ENCODE measurements at regions not wholly inside any gene's neighbourhood (a gene's known extent, or its start where the extent isn't known, plus 50 kb on each side); places are given as distances from the start of the nearest gene placed in this dataset.
"Not testable (repeated sequence)": the region's sequence is repeated elsewhere in the genome, so short reads cannot be mapped to it uniquely, and the experiment has no call there.

- Histone ChIP-seq H3K4me1 (ENCODE audit: control insufficient read depth, insufficient read depth, low read length) (no peaks in the 10 kb centered on the region), H3K4me3 (ENCODE audit: low read length) (no peak overlapping the region), H3K27me3 (replicated peaks; ENCODE audit: control insufficient read depth, insufficient read depth, low read length) (no peaks in the 10 kb centered on the region), H3K9me3 (ENCODE audit: control insufficient read depth, low read length) (no peaks in the 10 kb centered on the region), H3K36me3 (ENCODE audit: control insufficient read depth, insufficient read depth, low read length, severe bottlenecking) (no peaks in the 10 kb centered on the region), H3K9ac (ENCODE audit: low read length) (no peak overlapping the region)
- no peak for DNase-seq (ENCODE audit: low read depth)
These were observed 507.6 kb upstream of the ROBO2 start for GRCh38 chr3:76532158-76532822.

- not testable (repeated sequence) for H3K27me3 ChIP-seq (replicated peaks; ENCODE audit: control insufficient read depth, insufficient read depth, low read length); H3K9me3 ChIP-seq (ENCODE audit: control insufficient read depth, low read length); H3K4me3 ChIP-seq (ENCODE audit: low read length); H3K36me3 ChIP-seq (ENCODE audit: control insufficient read depth, insufficient read depth, low read length, severe bottlenecking); DNase-seq (ENCODE audit: low read depth); H3K9ac ChIP-seq (ENCODE audit: low read length); H3K4me1 ChIP-seq (ENCODE audit: control insufficient read depth, insufficient read depth, low read length)
These were observed 506.2 kb upstream of the ROBO2 start for GRCh38 chr3:76533710-76534109.

GRCh38 chr3:76537857-76538256 lies 502.0 kb upstream of the ROBO2 start:
- H3K4me3 ChIP-seq (ENCODE audit: low read length); H3K9me3 ChIP-seq (ENCODE audit: control insufficient read depth, low read length); DNase-seq (ENCODE audit: low read depth); H3K4me1 ChIP-seq (ENCODE audit: control insufficient read depth, insufficient read depth, low read length); H3K9ac ChIP-seq (ENCODE audit: low read length); H3K36me3 ChIP-seq (ENCODE audit: control insufficient read depth, insufficient read depth, low read length, severe bottlenecking); H3K27me3 ChIP-seq (replicated peaks; ENCODE audit: control insufficient read depth, insufficient read depth, low read length): not testable (repeated sequence)

GRCh38 chr3:76547674-76548073 lies 492.2 kb upstream of the ROBO2 start:
- H3K9ac ChIP-seq (ENCODE audit: low read length), result no peak overlapping the region
- peaks cover 3% of the 10 kb centered on the region for H3K4me1 ChIP-seq (ENCODE audit: control insufficient read depth, insufficient read depth, low read length)
- no peaks in the 10 kb centered on the region for H3K36me3 ChIP-seq (ENCODE audit: control insufficient read depth, insufficient read depth, low read length, severe bottlenecking)
- no peak for DNase-seq (ENCODE audit: low read depth)
- no peaks in the 10 kb centered on the region for H3K9me3 ChIP-seq (ENCODE audit: control insufficient read depth, low read length)
- no peak overlapping the region for H3K4me3 ChIP-seq (ENCODE audit: low read length)
- H3K27me3 ChIP-seq (replicated peaks; ENCODE audit: control insufficient read depth, insufficient read depth, low read length), result no peaks in the 10 kb centered on the region

- Histone ChIP-seq H3K4me1 (ENCODE audit: control insufficient read depth, insufficient read depth, low read length) (peaks cover 13% of the 10 kb centered on the region), H3K9me3 (ENCODE audit: control insufficient read depth, low read length) (no peaks in the 10 kb centered on the region), H3K4me3 (ENCODE audit: low read length) (no peak overlapping the region), H3K9ac (ENCODE audit: low read length) (no peak overlapping the region), H3K36me3 (ENCODE audit: control insufficient read depth, insufficient read depth, low read length, severe bottlenecking) (no peaks in the 10 kb centered on the region), H3K27me3 (replicated peaks; ENCODE audit: control insufficient read depth, insufficient read depth, low read length) (no peaks in the 10 kb centered on the region)
- DNase-seq (ENCODE audit: low read depth), result no peak
These were observed 489.2 kb upstream of the ROBO2 start for GRCh38 chr3:76550522-76551201.

- H3K27me3 ChIP-seq (replicated peaks; ENCODE audit: control insufficient read depth, insufficient read depth, low read length), result no peaks in the 10 kb centered on the region
- H3K9ac ChIP-seq (ENCODE audit: low read length), result no peak overlapping the region
- no peak for DNase-seq (ENCODE audit: low read depth)
- H3K36me3 ChIP-seq (ENCODE audit: control insufficient read depth, insufficient read depth, low read length, severe bottlenecking), result no peaks in the 10 kb centered on the region
- H3K9me3 ChIP-seq (ENCODE audit: control insufficient read depth, low read length), result no peaks in the 10 kb centered on the region
- H3K4me3 ChIP-seq (ENCODE audit: low read length), result no peak overlapping the region
- peaks cover 13% of the 10 kb centered on the region for H3K4me1 ChIP-seq (ENCODE audit: control insufficient read depth, insufficient read depth, low read length)
These were observed 488.2 kb upstream of the ROBO2 start for GRCh38 chr3:76551739-76552138.

GRCh38 chr3:76552653-76553052 lies 487.2 kb upstream of the ROBO2 start:
- Histone ChIP-seq H3K36me3 (ENCODE audit: control insufficient read depth, insufficient read depth, low read length, severe bottlenecking) (no peaks in the 10 kb centered on the region), H3K9ac (ENCODE audit: low read length) (no peak overlapping the region), H3K4me3 (ENCODE audit: low read length) (no peak overlapping the region), H3K27me3 (replicated peaks; ENCODE audit: control insufficient read depth, insufficient read depth, low read length) (no peaks in the 10 kb centered on the region), H3K9me3 (ENCODE audit: control insufficient read depth, low read length) (no peaks in the 10 kb centered on the region), H3K4me1 (ENCODE audit: control insufficient read depth, insufficient read depth, low read length) (peaks cover 13% of the 10 kb centered on the region)
- peak; percentile 29 for DNase-seq (ENCODE audit: low read depth)

- H3K27me3 ChIP-seq (replicated peaks; ENCODE audit: control insufficient read depth, insufficient read depth, low read length), result no peaks in the 10 kb centered on the region
- no peaks in the 10 kb centered on the region for H3K9me3 ChIP-seq (ENCODE audit: control insufficient read depth, low read length)
- H3K9ac ChIP-seq (ENCODE audit: low read length), result no peak overlapping the region
- DNase-seq (ENCODE audit: low read depth), result peak; percentile 93
- peaks cover 13% of the 10 kb centered on the region for H3K4me1 ChIP-seq (ENCODE audit: control insufficient read depth, insufficient read depth, low read length)
- no peak overlapping the region for H3K4me3 ChIP-seq (ENCODE audit: low read length)
- no peaks in the 10 kb centered on the region for H3K36me3 ChIP-seq (ENCODE audit: control insufficient read depth, insufficient read depth, low read length, severe bottlenecking)
These were observed 485.2 kb upstream of the ROBO2 start for GRCh38 chr3:76554707-76555106.

GRCh38 chr3:76561494-76562236 lies 478.2 kb upstream of the ROBO2 start:
- Histone ChIP-seq H3K4me1 (ENCODE audit: control insufficient read depth, insufficient read depth, low read length) (no peaks in the 10 kb centered on the region), H3K27me3 (replicated peaks; ENCODE audit: control insufficient read depth, insufficient read depth, low read length) (no peaks in the 10 kb centered on the region)
- peak; percentile 22 for DNase-seq (ENCODE audit: low read depth)

GRCh38 chr3:76565496-76566210 lies 474.2 kb upstream of the ROBO2 start:
- no peaks in the 10 kb centered on the region for H3K9me3 ChIP-seq (ENCODE audit: control insufficient read depth, low read length)
- H3K4me1 ChIP-seq (ENCODE audit: control insufficient read depth, insufficient read depth, low read length), result no peaks in the 10 kb centered on the region
- H3K4me3 ChIP-seq (ENCODE audit: low read length), result no peak overlapping the region
- H3K9ac ChIP-seq (ENCODE audit: low read length), result no peak overlapping the region
- no peaks in the 10 kb centered on the region for H3K27me3 ChIP-seq (replicated peaks; ENCODE audit: control insufficient read depth, insufficient read depth, low read length)
- no peaks in the 10 kb centered on the region for H3K36me3 ChIP-seq (ENCODE audit: control insufficient read depth, insufficient read depth, low read length, severe bottlenecking)
- DNase-seq (ENCODE audit: low read depth), result no peak

More at GRCh38 chr3:76561494-76562236, 478.2 kb upstream of the ROBO2 start:
- Histone ChIP-seq H3K4me3 (ENCODE audit: low read length) (no peak overlapping the region), H3K9me3 (ENCODE audit: control insufficient read depth, low read length) (no peaks in the 10 kb centered on the region), H3K36me3 (ENCODE audit: control insufficient read depth, insufficient read depth, low read length, severe bottlenecking) (no peaks in the 10 kb centered on the region), H3K9ac (ENCODE audit: low read length) (no peak overlapping the region)

GRCh38 chr3:76566211-76566534 lies 473.7 kb upstream of the ROBO2 start:
- Histone ChIP-seq H3K9ac (ENCODE audit: low read length) (no peak overlapping the region), H3K9me3 (ENCODE audit: control insufficient read depth, low read length) (no peaks in the 10 kb centered on the region), H3K27me3 (replicated peaks; ENCODE audit: control insufficient read depth, insufficient read depth, low read length) (no peaks in the 10 kb centered on the region), H3K4me1 (ENCODE audit: control insufficient read depth, insufficient read depth, low read length) (no peaks in the 10 kb centered on the region), H3K36me3 (ENCODE audit: control insufficient read depth, insufficient read depth, low read length, severe bottlenecking) (no peaks in the 10 kb centered on the region), H3K4me3 (ENCODE audit: low read length) (no peak overlapping the region)
- no peak for DNase-seq (ENCODE audit: low read depth)
